ENCODE measurements at regions not wholly inside any gene's neighbourhood (a gene's known extent, or its start where the extent isn't known, plus 50 kb on each side); places are given as distances from the start of the nearest gene placed in this dataset.

DNA sequence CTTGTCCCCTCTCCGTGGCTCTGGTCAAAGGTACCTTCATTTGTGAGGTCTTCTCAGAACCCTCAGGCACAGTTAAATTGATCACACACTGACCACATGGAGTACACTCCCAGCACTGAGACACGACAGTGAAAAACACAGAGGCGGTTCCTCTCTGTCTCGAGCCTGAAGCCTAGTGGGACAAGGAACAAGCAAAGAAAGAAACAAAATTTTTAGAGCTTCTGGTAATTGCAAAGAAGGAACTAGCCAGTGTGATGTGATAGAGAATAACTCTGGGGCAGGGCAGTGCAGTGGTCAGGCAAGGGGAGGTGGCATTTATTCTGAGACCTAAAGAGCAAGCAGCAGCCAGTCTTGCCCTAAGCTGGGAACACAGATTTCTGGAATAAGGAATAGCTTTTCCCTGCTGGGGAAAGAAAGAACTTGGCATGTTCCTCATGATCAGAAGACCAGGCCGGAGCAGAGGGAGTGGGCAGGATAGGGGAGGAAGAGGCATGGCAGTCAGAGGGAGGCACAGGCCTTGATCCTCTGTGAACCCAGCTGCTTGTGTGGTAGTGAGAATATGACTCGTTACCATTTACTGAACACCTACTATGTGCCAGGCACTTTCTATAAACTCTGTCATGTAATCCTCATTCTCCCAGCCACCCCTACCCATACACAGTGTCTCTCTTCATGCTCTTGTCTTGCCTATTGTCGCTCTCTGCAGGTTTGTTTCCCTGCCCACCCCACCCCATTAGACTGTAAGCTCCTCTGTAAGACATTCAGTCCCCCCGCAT is 262.3 kb upstream of the HES1 start:
- DNase-seq (ENCODE audit: low read depth): no peak

DNA sequence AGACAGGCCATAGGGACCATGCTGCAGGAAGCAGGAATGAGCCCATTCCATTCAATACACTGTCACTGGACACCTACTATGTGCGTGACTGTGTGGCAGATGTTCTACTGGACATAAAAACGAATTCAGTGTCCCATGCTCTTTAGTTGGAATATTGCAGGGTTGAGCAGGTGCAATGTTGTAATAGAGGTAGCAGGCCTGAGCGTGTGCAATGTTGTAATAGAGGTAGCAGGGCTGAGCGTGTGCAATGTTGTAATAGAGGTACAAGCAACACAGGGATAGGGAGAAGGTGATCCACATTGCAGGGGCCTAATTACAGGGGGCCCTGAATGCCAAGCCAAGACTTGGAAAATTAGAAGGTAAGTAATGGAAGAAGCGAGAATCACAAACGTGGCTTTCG is 261.4 kb upstream of the HES1 start:
- DNase-seq (ENCODE audit: low read depth): no peak

DNA sequence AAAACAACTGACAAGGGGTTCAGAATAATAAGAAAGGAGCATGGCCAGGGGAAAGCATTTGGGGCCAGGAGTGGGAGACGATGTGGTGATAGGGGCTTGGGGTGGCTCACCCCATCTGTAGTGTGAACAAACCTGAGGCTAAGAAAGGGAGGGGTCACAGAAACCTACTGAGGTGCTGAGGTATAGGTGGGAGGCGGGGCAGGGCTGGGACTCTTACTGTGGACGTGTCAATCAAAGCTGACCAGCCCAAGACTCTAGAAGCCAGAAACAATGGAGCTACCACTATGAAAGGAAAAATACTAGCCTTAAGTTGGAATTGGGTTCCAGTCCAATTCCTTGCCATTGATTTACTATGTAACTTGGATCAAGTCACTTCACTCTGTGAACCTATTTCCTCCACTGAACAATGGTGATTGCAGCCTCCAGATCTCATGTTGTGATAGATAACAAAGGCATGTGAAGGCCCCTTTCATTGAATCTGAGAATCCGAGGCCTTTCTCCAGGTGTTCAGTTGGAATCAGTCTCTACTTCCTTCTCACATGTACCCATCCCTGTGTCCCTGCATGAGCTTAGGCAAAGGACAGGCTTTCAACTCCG is 260.9 kb upstream of the HES1 start:
- no peak for DNase-seq (ENCODE audit: low read depth)

DNA sequence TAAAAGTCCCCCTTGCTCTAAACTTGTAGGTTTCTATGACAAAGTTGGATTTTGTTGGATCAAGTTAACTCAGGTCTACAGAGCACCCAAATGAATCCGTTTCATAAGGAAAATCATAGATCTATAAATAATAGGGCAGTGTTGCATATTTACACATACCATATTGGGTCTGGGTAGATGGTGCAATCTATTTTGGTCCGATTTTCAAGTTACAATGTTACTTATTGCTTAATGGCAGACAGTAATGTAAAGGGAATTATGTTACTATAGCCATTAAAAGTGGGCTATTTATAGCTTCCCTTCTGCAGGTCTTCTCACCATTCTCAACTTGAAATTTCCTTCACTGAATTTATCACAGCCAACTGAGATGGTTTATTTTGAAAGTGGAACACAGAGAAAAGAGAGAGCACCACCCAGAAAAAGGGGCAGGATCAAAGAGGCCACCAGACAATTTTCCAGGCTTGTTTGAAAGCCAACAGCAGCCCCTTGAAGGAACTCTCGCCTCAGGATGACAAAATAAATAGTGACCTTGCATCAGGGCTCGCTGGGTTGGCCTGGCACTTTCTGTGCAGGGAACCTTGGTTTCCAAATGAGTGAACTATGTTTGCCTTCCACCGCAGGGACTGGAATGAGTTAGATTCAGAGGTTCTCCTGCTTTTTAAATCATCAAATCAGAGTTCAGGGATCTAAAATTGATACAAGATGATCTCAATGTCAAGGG is 260.2 kb upstream of the HES1 start:
- DNase-seq (ENCODE audit: low read depth): no peak

DNA sequence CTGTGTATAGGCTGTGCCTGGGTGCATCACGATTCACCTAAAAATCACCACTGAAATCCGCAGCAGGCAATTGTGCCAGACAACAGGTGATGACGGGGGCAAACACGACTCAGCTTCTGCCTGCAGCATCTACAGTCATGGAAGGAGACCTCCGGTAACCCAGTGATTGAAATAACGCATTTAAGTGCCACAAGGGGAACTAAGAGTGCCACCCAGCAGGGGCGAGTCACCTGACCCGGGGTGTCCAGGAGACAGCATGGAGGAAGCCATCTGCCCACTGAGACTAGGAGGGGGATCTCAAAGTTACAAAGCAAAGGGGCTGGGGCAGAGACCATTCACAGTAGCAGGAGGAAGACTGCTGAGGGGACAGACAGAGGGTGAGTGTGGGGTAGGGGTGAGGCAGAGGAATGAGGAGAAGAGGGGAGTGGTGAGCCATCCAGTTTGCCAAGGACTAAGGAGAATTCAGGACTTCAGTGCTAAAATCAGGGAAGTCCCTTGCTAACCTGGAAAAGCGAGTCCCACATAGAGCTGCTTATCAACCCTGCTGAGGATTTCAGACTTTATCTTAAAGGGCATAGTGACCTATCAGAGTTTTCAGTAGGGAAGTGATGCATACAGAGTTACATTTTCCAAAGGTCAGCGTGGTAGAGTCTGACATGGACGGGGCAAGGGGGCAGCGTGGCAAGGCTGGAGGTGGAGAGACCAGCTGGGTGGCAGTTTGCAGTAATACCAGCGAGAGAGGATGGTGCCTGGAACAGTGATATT is 256.7 kb upstream of the HES1 start:
- DNase-seq (ENCODE audit: low read depth): no peak

DNA sequence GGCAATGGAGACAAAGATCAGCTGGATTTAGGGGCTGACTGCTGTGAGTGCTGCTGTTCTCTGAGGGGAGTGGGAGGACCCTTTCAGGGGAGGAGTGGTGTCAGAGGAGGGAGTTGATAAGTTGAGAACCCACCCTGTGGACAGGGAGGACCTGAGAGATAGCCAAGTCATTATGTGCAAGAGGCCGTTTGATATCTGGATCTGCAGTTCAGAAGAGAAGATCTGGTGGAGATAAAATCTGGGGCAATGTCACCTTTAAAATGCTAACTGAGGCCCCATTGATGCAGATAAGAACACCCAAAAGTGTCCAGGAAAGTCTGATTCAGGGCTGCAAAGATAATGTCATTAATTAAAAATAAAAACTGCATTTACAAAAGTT is 256.1 kb upstream of the HES1 start:
- DNase-seq (ENCODE audit: low read depth): no peak

DNA sequence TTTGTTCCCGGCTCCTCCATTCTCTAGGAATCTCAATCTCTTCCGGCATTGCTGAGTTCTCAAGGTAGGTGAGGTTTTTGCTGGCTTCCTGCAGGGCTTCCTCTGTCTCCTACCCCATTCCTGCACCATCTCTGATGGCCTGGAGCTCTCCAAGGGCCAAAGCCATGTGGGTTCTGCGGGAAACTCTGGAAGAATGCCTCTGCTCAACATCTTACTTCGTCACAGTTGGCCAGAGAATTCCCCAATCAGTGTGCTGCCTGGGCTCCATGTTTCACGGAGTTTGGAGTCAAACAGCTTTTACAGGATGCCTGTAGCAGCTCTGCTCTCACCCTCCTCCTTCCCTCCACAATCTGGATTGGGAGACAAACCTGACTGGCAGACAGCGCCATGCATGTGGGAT is 253.9 kb upstream of the HES1 start:
- DNase-seq (ENCODE audit: low read depth): no peak

DNA sequence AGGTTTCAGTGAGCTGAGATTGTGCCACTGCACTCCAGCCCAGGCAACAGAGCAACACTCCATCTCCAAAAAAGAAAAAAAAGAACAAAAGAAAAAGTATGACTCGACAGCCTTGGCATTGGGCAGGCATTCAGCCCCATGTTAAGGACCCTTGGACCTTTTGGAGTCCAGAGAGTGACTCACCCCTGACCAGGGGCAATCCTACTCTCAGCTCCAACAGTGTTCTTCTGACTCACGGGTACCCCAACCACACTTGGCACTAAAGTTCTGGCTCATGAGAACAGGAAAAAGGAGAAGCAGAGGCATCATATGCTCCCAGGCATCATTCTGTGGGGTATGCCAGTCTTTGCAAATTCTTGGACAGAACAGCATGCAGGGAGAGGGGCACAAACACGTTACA is 252.4 kb upstream of the HES1 start:
- peak; percentile 96 for DNase-seq (ENCODE audit: low read depth)

DNA sequence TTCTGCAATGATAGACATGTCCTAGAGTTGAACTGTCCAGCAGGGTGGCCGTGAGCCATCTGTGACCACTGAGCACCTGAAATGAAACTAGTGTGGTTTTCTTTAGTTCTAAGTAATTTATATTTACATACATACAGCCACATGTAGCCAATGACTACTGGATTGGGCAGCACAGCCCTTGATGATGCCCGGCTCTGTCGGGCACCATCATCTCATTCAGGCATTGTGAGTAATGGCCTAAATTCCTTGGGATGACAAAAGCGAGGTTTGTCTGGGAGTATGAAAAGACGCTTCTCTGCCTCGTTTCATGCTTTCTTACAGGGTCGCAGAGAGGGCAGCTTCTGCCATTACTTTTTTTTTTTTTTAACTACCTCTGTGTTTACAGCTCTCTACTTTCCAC is 251.9 kb upstream of the HES1 start:
- DNase-seq (ENCODE audit: low read depth): peak; percentile 77

DNA sequence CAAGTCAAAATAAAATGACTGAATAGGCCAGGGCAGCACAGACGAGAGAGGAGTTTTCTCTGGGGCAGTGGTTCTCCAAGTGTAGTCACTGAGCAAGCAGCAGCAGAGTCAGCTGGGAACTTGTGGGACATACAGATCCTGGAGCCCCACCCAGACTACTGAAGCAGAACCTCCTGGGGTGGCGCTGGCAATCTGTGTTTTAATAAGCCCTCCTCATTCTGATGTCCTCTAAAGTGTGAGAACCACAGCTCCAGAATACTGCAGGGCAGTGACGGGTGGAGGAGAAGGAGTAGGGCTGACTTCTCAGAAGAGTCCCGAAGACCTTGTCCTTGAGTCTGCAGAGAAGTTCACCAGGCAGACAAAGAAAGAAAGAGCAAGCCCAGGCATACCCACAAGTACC is 251.3 kb upstream of the HES1 start:
- no peak for DNase-seq (ENCODE audit: low read depth)

DNA sequence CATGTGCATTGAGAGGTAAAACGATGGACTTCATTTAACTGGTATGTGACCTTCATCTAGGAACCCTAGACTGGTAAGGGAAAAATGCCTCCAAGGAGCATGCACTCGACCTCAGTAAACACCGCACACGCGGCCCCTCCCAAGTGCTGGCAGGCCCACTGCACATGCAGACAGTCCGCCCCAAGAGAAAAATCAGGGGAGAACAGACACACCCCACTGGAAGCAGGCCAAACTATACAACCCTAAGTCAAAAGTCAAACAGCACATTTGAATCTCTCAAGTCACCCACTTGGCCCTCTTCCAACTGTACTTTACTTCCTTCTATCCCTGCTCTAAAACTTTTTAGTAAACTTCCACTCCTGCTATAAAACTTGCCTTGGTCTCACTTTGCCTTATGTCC is 250.1 kb upstream of the HES1 start:
- no peak for DNase-seq (ENCODE audit: low read depth)

DNA sequence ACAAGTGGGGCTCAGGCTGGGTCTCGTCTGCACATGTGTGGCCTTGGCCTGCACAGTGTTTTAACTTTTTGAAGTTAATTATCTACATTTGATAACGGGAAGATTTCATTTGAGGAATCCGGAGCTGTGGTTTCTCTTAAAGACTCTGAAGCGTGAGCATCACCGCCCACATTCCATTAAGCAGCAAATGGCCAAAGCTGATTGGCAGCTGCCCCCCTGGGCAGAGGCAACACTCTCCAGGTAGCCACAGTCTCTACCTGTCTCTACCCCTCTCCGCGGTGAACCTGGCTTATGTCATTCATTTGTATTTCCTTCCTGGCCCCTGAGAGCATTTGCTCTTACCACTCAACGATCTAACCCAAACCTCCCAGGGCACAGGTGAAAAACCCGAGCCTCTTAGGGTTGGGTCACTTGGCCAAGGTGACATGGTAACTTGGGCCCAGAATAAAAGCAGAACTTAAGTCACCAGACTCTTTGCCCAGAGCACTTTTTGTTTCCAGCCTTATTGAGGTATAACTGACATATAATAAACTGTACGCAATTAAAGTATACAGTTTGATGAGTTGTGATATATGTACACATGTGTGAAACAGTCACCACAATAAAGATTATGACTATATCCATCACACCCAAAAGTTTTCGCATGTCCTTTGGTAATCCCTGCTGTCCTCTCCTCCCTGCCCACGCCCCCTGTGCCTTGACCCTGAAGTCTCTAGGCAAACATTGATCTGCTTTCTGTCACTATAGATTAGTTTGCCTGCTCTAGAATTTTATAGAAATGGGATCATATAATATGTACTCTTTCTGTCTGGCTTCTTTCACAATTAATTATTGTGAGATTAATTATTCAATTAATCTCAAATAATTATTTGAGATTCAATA is 245.7 kb upstream of the HES1 start:
- no peak for DNase-seq (ENCODE audit: low read depth)

DNA sequence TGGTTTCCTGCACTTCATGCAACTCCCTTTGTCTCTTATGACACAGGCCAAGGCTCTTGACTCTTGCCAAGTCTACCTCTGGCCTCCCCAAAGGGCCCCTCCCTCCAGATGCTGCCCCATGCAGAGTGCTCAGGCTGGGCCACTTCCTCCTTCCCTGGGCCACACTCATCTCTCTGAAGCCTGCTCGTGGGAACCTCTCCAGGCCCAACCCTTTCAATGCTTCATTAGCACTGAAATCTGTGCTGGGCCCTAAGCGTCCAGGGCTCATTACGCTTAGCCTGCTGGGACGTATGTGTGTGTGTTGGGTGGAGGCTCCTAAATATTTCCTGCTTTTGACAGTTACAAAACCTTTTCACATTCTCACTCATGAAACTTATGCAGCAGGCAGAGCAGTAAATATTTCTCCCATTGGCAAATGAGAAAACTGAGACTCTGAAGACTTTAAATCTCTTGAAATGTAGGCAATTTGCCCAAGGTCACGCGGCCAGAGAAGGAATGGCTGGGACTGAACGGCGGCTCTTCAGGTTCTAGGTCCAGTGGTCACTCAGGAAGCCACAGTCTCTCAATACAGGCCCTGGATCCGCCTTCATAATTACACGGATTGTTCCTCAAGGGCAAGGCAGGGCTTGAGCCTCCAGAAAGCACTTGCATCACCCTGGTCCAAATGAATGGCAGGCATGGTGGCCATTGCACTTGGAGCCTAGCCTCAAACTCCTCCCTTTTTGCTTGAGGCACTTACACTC is 241.7 kb upstream of the HES1 start:
- peak; percentile 77 for DNase-seq (ENCODE audit: low read depth)

DNA sequence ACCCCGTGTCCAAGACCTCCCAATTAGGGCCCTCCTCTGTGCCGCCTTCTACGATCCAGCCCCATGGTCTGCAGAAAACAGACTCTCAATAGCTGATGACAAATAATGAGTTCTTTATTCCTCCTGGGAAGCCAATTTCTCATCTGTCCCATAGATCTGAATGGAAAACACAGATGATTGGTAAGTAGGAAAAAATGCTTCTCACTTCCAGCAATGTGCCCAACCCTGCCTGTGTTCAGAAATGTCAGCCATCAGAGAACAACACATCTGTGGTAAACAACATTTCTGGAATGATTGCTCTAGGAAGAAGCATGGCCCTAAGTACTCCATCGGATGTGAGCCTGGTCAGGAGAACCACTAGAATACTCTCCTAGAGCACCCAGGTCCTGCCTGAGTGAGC is 240.5 kb upstream of the HES1 start:
- peak; percentile 24 for DNase-seq (ENCODE audit: low read depth)

DNA sequence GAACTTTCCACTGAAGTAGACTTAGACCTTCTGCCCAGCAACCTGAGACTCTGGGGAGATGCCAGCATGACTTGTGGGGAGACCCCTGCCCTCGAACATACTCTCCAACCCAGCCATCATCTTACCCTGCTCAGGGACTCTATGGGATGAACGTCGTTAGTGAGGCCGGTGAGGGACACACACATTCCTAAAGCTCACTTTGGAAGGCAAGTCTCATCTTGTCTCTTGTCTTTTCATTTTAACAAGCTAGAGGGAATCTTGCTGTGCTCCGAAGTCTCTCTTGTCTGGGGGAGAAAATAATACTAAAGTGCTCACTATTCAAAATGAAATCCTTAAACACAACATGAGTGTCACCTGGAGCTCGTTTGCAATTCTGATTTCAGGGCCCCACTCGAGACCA is 239.5 kb upstream of the HES1 start:
- no peak for DNase-seq (ENCODE audit: low read depth)

DNA sequence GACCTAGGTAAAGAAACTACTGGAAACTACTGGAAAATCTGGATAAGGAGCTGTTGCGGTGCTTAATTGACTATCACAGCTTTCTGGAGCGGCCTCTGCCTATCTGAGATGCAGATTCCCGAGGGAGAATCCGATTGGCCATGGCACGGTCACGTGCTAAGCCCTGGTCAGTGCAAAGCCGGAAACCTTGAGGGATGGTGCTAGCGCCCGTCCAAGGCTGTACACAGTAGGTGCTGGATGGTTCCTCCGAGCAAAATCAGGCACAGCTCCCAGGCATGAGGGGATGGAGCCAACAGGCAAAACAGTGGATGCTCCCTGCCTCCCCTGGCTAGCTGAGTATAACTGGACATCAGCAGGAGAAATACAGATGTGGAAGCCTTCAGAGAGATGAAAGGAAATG is 238.7 kb upstream of the HES1 start:
- DNase-seq (ENCODE audit: low read depth): no peak

DNA sequence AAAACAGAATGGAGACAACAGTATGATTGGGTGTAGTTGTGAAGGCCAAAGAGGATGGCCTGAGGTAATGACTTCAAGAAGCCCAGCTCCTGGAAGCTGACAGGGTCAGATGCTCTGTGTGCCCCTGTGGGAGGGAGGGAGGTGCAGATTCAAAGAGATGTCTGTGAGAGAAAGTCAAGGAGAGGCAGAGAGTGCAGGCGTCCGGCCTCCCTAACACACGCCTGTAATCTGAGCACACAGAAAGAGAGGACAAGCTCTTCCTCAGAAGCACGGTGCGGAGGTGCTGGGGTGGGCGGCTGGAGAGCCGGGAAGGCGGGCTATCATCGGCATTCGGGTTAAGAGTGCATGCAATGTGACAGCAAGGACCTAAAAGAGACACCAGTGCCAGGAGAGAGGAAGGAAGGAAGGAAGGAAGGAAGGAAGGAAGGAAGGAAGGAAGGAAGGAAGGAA is 238.2 kb upstream of the HES1 start:
- DNase-seq (ENCODE audit: low read depth): no peak

DNA sequence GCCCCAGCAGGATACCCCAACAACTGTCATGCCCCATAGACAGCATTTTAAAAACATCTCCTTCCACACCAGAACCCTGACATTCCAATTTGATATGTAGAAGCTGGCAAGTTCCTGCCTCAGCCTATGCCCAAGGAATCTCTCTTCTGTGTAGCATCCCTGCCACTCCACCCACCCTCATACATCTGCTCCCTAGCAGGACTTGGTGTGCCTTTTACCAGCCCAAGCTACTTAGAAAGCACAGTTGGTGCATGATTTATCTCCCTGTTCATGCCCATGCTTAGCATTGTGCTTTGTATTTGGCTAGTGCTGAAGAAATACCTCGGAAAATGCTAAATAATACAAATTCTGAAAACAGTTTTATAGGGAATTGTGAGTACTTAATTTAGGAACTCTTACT is 236.9 kb upstream of the HES1 start:
- DNase-seq (ENCODE audit: low read depth): no peak

DNA sequence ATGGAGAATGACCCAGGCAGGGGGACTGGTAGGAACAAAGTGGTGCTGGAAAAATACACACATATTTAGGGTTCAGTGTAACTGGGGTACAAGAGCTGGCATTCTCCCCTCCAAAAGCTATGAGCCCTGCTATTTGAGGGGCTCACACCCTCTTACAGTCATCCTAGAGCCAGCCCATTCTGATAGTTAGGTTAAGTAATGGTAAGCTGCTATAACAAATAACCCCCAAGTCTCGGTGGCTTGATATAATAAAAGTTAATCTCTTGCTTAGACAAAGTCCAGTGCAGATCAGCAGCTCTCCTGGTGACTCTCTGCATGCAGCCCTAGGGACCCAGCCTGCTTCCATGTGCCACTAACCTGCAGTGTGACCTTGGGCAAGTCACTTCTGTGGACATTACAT is 234.9 kb upstream of the HES1 start:
- no peak for DNase-seq (ENCODE audit: low read depth)

DNA sequence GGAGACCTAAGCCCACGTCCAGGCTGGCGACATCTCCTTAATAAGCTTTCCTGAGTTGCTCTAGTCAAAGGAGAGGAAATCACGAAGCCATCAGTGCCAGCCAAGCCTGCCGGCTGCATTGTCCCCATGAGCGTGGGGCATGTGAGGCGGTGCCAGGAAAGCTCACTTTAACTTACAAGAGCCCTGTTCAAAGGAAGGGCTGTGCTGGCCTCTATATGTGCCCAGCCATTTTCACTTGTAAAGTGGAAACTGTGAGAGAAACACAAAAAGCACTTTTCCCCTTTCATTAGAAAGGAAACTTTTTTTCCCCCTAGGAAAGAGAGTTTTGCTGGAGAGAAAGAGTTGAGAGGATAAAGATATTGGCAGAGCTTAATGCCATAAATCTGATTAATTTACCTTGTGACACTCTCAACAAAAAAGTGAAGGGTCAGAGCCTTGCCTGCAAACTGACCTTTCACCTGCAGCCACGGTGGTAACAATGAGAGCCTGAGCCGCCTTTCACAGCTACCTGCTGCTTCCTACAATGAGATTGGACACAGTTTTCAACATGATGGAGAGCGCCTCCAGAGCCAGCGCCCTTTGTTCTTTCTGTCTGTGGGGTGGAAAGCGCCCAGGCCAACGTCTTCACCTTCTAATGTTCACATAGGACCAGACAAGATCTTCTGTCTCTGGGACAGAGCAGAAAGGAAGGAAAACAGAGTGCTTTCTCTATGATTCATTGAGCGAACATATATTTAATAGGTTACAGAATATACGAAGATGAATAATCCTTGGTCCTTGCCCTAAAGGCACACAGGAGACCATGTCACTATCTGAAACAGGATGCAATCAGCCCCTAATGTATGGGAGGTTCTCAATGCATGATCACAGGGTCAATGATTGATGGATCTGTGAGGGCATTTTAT is 233.1 kb upstream of the HES1 start:
- DNase-seq (ENCODE audit: low read depth): no peak

Measured in RPMI7951 (cell line).